ENCODE measurements at regions not wholly inside any gene's neighbourhood (a gene's known extent, or its start where the extent isn't known, plus 50 kb on each side); places are given as distances from the start of the nearest gene placed in this dataset.

GRCh38 chr15:39494462-39494861, 86.4 kb upstream of the THBS1 start:
- ATAC-seq (no peak), DNase-seq (ENCODE audit: low spot score) (no peak)
- Mint-ChIP-seq H3K27me3 (ENCODE audit: low read depth) (no peaks in the 10 kb centered on the region), H3K4me3 (no peak overlapping the region), H3K4me1 (peaks cover 4% of the 10 kb centered on the region), H3K36me3 (no peaks in the 10 kb centered on the region), H3K27ac (no peak overlapping the region), H3K9me3 (no peaks in the 10 kb centered on the region)
- POLR2A ChIA-PET: interaction anchor here (1.3 kb wide), 1 partner anchor 36 kb away, joined by 3 read pairs; no protein-coding TSS in a partner anchor
- no peak for TF ChIP-seq CTCF (IDR thresholded peaks at IDR 0.05)
- no peak for TF ChIP-seq AR (CRISPR knock-in tag; IDR thresholded peaks at IDR 0.05)
- no peak for TF ChIP-seq ATF6 (CRISPR knock-in tag; IDR thresholded peaks at IDR 0.05)
- no peak for TF ChIP-seq MXD4 (CRISPR knock-in tag; IDR thresholded peaks at IDR 0.05; ENCODE audit: borderline replicate concordance)
- TF ChIP-seq GRHL2 (CRISPR knock-in tag; IDR thresholded peaks at IDR 0.05; ENCODE audit: insufficient replicate concordance, severe bottlenecking): no peak
- TF ChIP-seq NR3C1 (CRISPR knock-in tag; conservative IDR thresholded peaks at IDR 0.05; ENCODE audit: low read depth): no peak
- no peak for TF ChIP-seq TP53 (CRISPR knock-in tag; IDR thresholded peaks at IDR 0.05)
- TF ChIP-seq EMX1 (CRISPR knock-in tag; IDR thresholded peaks at IDR 0.05): no peak
- no peak for TF ChIP-seq ERG (CRISPR knock-in tag; IDR thresholded peaks at IDR 0.05)
- TF ChIP-seq CREM (CRISPR knock-in tag; IDR thresholded peaks at IDR 0.05): no peak
- TF ChIP-seq ZNF671 (CRISPR knock-in tag; IDR thresholded peaks at IDR 0.05): no peak
- CTCF ChIA-PET: no interaction called here

GRCh38 chr15:39495871-39496840, 84.7 kb upstream of the THBS1 start:
- ATAC-seq: no peak
- CTCF ChIA-PET: interaction anchor here (0.5 to 0.9 kb wide), 4 partner anchors 12 to 596 kb away, joined by 3 to 7 read pairs (median 3); partner anchors contain the start of gene THBS1
- no peaks in the 10 kb centered on the region; the same call in 1 of the 2 replicates for H3K27me3 Mint-ChIP-seq (ENCODE audit: low read depth)

More at GRCh38 chr15:39495871-39496840, 84.7 kb upstream of the THBS1 start:
- Mint-ChIP-seq H3K4me1 (peaks cover 4% of the 10 kb centered on the region), H3K9me3 (no peaks in the 10 kb centered on the region), H3K27ac (no peak overlapping the region), H3K4me3 (no peak overlapping the region), H3K36me3 (no peaks in the 10 kb centered on the region)
- POLR2A ChIA-PET: no interaction called here
- DNase-seq (ENCODE audit: low spot score): no peak
- TF ChIP-seq GABPB1 (CRISPR knock-in tag; IDR thresholded peaks at IDR 0.05) (no peak), ARID4B (CRISPR knock-in tag; IDR thresholded peaks at IDR 0.05; ENCODE audit: borderline replicate concordance) (no peak), ZNF425 (CRISPR knock-in tag; conservative IDR thresholded peaks at IDR 0.05) (no peak), ZSCAN18 (CRISPR knock-in tag; IDR thresholded peaks at IDR 0.05) (no peak)
